HUDEP-2 (cell line): ENCODE measurements at regions not wholly inside any gene's neighbourhood (a gene's known extent, or its start where the extent isn't known, plus 50 kb on each side); places are given as distances from the start of the nearest gene placed in this dataset.

ENCODE experiments used
- DNase-seq, 76 experiments: peaks; one replicate each; lab custom pipeline; 2025; ENCODE audit not compliant: unreplicated experiment in 76 of 76; lab: John Stamatoyannopoulos, UW

DNA sequence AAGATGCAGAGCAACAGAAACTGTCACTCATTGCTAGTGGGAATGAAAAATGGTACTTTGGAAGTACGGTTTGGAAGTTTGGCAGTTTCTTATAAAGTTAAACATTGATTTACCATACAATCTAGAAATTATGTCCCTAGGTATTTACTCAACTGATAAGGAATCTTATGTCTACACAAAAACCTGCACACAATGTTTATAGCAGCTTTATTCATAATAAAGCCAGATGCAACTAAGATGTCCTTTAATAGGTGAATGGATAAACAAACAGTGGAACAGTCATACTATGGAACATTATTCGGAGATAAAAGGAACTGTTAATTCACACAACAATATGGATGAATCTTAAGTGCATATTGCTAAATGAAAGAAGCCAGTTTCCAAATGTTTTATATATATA is 96.2 kb upstream of the SIRPA start:
- no peak for DNase-seq

DNA sequence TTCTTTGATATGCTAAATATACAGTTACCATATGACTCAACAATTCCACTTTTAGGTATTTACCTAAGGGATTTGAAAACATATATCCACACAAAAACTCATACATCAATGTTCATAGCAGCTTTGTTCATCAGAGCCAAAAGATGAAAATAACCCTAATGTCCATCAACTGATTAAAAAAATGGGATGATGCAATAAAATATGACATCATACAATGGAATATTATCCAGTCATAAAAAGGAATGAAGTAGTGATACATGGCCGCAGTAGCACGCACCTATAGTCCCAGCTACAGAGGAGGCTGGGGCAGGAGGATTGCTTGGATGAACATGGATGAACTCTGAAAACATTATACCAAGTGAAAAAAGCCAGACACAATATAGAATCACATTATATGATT is 101.4 kb upstream of the SIRPA start:
- no peak for DNase-seq

DNA sequence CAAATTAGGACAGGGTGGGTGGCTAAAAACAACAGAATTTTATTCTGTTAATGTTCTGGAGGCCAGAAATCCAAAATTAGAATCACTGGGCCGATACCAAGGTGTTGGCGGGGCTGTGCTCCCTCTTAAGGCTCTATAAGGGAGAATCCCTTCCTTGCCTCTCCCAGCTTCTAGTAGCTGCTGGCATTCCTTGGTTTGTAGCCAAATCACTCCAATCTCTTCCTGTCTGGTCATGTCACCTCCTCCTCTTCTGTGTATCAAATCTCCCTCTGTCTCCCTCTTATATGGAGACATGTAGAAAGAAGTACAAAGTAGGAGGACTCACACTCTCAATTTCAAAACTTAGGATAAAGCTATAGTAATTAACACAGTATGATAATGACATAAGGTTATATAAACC is 102.9 kb upstream of the SIRPA start:
- DNase-seq: no peak

DNA sequence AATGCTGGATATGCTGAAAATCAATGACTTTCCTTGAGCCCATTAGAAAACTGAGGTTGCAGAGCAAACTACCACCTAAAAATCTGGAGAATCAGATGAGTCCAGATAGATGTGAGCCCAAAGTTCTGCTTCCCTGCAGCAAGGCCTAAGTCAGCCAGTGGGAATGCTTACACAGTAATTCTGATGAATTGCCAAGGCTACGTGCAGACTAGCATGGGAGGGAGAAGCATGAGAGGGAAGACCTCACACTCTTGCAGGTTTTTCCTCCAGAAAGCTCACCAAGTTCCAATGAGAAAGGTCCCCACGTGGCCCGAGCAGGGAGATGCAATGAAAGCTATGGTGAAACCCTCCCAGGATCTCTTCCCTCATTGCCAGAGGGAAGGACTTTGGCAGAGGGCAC is 104.8 kb upstream of the SIRPA start:
- no peak for DNase-seq

DNA sequence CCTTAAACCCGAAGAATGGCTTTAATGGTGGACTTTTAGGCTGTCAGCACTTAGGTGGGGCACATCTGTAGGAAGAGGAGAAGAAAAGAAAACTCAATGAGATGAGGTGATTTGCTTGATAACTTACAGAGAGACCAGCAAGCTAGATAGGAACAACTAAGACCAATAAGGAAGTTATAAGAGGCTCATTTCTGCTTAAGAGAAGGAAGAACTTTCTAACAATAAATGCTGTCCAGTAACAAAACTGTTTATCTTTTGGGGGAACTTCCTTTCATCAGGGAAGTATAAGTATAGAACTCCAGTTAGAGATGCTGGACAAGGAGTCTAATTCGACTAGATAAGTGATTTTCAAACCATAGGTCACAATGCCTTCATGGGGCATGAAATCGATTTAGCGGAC is 107.2 kb upstream of the SIRPA start:
- no peak for DNase-seq

DNA sequence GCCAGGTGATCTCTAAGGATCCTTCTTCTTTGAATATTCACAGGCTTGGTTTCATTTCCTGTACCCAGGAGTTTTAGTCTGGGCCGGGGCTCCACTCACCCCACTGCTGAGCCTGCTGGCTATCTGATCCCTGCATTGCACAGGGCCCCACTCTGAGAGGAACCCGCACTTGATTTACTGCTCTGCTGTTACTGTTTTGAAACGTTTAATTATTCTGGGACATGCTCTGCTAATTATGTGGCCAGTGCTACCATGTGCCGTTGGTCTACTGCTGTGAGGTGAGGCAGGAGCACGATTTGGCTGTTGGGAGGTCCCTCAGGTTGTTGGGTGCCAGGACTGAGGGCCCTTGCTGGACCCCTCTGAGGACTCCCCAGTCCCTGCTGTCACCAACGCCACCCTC is 108.7 kb upstream of the SIRPA start:
- DNase-seq: no peak

DNA sequence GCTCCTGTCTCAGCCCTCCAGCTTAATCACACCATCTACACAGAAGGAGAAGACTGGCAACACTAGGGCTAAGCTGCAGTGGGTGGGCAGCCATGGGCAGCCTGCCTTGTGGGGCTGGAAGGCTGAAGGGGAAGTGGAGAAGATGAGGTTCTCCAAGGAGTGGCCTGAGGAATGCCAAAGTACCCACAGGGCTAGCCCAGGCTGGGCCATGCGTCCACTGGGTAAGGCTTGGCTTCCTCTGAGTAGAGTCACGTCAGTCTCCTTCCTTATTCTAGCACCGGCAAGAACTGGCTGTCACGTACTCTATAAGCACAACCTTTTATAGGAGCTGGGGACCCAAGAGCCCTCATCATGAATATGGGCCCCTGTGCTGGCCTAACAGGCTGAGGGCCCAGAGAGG is 110.6 kb upstream of the SIRPA start:
- no peak for DNase-seq

DNA sequence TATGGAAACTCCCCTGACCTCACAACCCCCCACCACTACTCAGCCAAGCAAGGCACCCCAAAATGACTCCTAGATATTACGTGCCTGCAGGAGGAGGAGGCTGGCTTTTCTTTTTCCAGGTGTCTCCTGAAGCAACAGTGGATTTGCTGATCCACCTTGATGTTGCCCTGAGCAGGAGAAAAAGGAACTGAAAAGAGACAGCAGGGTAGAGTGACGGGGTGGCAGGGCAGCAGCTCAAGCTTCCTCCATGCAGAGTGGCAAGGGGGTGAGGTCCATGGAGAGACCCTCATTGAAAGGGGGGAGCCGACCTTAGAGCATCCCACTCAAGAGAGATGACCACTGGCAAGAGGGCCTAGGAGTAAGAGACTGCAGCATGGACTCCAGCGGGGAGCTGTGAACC is 112.0 kb upstream of the SIRPA start:
- no peak for DNase-seq

DNA sequence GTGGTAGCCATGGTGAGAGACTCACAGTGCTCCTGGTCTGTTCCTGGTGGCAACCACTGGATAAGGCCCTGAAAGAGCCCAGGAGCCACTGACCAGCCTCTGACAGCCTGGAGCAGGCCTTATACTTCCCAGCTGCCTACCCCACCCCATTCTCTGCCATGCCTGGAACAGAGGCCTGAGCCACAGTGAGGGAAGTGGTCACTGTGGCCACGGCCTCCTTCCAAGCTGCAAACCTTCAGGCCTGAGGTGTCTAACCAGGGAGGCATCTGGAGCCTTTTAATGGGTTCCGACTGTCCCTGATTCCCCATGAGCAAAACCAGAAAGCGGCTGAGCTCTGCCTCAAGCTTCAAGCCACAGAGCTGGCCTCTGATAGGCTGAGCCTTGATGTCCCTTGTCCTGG is 113.0 kb upstream of the SIRPA start:
- no peak for DNase-seq

DNA sequence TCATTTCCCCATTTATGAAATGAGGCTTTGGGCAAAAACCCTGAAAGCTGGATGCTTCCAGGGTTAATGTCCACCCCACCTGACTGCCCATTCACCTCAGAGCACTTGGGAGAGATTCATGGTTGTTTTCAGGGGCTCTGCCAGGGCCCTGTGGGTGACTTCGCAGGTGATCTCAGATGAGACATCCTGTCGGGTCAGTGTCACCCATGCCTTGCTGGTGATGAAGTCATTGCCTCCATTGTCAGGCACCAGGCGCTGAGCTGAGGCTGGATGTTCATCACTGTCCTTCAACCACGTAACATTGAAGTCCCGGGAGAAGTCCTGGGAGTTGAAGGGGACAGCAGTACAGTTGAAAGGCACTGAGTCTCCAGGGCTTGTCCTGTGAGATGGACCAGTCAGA is 115.6 kb upstream of the SIRPA start:
- no peak for DNase-seq

DNA sequence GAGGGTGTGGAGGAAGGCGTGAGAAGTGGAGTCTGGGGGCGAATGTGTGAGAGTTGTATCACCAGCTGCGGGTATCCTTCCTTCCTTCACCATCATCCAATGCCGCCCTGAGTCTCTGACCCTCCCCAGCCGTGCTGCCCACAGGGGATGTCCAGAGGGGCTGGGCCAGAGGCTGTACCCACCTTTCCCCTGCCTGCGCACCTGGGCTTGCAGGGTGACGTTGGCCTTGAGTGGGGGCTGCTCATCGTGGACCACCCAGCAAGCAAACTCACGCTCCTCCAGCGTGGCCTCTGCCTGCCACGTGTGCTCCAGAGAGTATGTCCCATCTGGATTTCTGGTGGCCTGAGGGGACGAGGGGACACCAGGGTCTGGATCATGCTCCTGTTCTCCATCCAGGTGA is 116.9 kb upstream of the SIRPA start:
- DNase-seq: no peak

DNA sequence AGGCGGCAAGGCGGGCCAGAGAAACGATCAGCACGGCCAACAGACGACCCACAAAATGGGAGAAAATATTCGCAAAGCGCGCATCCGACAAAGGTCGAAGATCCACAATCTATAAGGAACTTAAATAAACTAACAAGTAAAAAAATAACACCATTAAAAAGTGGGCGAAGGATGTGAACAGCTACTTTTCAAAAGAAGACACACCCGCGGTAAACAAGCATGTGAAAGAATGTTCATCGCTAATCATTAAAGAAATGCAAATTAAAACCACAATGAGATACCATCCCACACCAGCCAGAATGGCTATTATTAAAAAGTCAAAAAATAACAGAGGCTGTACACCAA is 117.8 kb upstream of the SIRPA start:
- DNase-seq: no peak

DNA sequence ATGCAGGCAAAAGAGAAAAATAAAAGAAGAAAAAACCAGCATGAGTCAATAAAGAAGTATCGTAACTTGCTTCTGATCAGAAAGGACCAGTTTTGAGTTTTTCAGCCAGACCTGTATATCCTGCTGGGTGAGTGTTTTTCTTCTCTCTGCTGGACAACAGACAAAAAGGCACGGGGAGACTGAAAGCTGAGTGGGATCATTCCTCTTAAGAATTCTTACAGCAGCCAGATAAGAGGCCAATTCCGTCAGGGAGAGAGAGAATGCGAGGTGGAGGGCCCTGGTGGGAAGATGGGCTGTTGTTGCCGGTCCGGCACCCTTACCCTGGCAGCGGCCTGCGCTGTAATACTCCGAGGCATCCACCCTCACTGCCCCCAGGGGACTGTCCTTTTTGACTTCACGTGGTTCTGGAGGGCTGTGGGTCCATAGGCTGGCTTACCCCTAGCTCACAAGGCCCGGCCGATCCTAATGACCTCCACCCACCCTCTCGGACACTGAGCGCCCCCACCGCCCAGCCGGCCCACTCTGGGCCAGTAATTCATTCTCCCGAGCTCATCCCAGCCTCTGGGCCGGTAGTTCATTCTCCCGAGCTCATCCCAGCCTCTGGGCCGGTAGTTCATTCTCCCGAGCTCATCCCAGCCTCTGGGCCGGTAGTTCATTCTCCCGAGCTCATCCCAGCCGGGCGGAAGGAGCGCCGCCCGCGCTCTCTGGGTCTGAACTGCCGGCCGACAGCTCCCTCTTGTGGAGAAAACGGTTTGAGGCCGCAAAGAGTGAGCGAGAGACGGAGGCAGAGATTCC is 118.3 kb upstream of the SIRPA start:
- DNase-seq: peak in 64 of 76 experiments; percentile 3 to 75 (median 50)

DNA sequence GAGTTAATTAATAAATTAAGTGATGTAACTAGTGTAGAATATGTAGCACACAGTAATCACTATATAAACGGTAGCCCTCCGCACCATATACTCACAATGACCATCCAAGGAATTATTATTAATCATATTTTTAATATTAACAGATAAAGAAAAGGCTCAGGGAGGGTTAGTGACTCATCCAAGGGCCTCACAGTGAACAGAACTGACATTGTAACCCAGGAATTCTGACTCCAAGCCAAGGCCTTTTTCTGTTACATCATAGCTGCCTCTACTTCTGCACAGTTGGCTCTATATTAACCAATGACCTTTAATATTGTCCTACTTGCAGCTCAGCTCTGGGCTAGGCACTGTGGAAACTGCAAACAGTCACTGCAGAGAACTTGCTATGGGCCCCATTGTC is 117.5 kb upstream of the SIRPG start:
- DNase-seq: no peak

DNA sequence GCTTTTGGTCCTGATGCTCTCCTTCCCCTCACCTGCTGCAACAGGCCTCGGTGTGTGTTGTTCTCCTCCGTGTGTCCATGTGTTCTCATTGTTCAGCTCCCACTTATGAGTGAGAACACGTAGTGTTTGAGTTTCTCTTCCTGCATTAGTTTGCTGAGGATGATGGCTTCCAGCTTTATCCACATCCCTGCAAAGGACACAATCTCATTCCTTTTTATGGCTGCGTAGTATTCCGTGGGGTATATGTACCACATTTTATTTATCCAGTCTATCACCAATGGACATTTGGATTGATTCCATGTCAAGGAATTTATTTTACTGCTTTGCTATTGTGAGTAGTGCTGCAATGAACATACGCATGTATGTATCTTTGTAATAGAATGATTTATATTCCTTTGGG is 116.9 kb upstream of the SIRPG start:
- no peak for DNase-seq

DNA sequence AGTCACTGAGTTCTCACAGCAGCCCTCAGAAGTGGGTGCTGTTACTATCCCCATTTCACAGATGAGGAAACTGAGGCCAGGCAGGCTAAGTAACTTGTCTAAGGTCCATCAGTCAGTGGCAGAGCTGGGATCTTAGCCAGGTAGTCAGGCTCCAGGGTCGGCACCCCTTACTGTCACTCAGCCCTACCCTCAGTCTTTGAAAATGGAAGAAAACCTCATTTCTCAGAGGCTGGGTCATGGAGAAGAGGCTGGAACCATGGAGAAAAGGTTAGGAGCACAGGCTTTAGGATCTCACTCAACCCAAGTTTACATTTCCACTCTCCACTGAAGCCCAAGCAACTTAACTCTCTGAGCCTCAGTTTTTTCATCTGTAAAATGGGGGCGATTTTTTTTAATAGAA is 116.2 kb upstream of the SIRPG start:
- no peak for DNase-seq

DNA sequence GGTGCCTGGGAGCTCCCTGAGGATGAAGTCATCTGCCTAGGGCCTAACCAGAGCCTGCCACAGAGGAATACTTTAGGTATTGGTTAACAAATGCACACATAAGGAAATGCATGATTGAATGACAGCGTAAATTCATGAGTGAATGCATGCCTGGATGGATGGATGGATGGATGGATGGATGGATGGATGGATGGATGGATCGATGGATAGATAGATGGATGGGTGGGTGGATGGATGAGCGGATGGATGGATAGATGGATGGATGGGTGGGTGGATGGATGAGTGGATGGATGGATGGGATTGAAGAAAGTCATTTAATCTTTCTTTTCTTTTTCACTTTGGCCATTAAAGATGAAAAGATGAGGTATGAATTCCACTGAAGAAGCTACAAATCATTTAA is 111.9 kb upstream of the SIRPG start:
- no peak for DNase-seq

DNA sequence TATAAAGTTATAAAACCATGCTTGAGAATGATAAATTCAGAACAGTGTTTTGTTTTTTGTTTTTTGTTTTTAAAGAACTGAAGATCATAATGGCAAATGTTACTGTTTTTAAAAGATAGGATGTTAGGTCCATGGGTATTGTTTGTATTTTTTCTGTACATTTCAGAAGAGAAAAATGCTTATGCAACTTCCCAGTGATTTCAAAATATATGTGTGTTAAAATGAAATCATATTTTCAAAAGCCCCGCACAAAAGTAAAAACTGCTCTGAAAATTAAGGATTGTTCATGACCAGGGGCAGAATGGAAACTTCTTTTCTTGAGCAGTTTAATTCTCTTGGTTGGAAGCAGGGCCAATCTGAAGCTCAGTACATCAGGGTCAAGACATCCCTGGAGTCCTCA is 109.2 kb upstream of the SIRPG start:
- DNase-seq: no peak

DNA sequence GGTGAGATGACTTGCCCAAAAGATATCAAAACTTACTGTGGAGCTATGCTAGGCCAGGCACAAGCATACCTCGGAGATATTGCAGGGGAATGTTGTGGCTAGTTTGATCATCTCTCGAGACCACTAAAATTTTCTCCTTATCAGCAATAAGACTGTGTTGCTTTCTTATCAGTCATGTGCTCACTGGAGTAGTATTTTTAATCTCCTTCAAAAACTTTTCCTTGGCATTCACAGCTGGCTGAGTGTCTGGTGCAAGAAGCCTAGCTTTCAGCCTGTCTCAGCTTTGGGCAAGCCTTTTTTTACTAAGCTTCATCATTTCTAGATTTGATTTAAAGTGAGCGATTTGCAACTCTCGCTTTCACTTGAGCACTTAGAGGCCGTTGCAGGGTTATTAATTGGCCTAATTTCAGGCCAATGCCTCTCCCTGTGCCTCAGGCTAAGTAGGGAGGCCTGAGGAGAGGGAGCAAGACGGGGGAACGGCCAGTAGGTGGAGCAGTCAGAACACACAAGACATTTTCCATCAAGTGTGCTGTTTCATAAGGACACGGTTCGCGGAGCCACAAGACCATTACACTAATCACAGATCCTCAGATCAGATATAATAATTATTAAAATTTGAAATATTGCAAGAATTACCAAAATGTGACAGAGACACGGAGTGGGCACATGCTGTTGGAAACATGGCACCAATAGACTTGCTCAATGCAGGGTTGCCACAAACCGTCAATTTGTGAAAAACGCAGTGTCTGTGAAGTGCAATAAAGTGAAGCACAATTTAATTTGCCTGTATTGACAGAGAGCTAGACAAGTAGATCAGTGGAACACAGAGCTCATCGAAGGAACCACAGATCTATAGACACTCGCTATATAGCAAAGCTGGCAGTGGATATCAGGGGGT is 106.8 kb upstream of the SIRPG start:
- DNase-seq: peak in 48 of 76 experiments; percentile 2 to 68 (median 29)

DNA sequence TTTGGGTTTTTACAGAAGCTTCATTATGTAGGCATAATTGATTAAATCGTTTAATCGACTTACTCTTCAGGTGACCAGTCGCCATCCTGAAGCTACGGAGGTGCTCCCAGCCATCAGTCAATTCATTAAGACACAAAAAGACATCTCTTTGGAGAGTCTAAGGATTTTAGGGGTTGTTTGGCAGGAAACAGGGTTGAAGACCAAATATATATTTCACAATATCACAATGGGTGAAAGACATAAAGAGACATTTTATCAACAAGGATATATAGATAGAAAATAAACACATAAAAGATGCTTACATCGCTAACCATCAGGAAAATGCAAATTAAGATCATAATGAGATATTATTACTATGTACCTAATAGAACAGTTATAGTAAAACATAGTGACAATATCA is 104.0 kb upstream of the SIRPG start:
- no peak for DNase-seq

DNA sequence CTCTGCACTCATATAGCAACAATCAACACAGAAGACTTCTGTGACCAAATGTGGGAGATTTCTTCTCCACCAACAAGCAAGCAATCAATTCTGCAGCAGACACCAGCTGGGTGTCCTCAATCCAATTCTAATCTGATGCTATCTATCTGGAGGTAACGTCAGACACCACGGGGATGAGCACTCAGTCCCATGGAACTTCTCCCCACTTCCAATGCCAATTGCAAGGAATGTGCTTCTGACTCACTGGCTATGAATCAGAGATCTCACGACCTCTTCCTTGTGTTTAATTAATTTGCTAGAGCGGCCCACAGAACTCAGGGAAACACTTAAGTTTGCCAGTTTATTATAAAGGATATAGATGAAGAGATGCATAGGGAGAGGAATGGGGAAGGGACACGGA is 103.5 kb upstream of the SIRPG start:
- no peak for DNase-seq

DNA sequence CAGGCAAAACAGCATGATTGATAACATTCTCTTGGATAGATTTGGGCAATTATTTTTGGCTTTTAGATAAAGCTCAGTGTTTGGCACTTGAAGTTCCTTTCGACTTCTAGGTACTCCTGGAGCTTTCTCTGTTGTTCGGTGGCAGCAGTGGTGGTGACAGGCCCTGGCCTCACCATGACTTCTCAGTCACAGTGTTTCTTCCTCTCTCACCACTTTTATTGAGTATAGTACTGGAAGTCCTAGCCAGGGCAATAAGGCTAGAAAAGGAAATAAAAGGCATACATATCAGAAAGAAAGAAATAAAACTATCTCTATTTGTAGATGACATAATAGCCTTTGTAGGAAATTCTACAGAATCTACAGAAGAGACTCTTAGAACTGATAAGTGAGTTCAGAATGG is 101.2 kb upstream of the SIRPG start:
- DNase-seq: no peak
